GM21390 (cell line): ENCODE measurements at regions not wholly inside any gene's neighbourhood (a gene's known extent, or its start where the extent isn't known, plus 50 kb on each side); places are given as distances from the start of the nearest gene placed in this dataset.
"Not testable (repeated sequence)": the region's sequence is repeated elsewhere in the genome, so short reads cannot be mapped to it uniquely, and the experiment has no call there.

Experiments
- ATAC-seq: cut with Tn5 transposase; IDR thresholded peaks from one replicate; pipeline ENCODE4 v1.9.1; 2021; ENCODE audit not compliant: unreplicated experiment

DNA sequence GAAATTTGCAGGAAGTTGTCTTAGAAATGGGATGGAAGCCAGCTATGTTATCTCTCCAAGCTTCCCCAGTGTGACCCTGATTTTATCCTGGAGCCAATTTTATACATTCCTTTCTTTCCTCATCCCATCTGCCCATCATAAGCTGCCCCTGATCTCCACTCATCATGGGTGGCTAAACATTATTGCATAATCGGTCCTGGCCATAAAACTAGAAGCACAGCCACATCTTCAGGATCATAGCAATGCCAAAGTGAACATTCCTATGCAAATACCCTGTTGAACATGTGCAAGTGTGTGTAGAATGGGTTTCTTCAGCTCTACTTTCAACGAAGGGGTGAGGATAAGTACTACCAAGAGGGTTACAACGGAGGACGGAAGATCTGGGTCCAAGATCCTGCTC, 50.6 kb upstream of the COG2 start:
- ATAC-seq, result no peak

- no peak for ATAC-seq
Measured at GRCh38 chr1:230589951-230590350, 52.3 kb upstream of the COG2 start.

GRCh38 chr1:230588323-230588746, 53.9 kb upstream of the COG2 start:
- ATAC-seq, result no peak

GRCh38 chr1:230587061-230587460, 55.2 kb upstream of the COG2 start:
- no peak for ATAC-seq

DNA sequence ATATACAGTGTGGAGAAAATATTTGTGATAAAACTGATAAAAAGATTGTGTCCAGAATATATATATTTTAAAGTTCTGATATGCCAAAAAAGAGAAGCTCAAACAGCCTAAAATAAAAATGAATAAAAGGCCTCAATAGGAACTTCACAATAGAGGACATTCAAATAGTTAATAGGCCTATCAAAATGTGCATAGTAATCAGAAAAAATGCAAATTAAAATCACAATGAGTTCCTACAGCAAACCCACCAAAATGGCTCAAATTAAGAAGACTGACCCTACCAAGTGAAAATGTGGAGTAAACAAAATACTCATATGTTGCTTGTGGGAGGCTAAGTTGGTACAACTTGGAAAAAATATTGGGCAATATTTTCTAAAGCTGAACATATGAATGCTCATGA, 57.6 kb upstream of the COG2 start:
- no peak for ATAC-seq

DNA sequence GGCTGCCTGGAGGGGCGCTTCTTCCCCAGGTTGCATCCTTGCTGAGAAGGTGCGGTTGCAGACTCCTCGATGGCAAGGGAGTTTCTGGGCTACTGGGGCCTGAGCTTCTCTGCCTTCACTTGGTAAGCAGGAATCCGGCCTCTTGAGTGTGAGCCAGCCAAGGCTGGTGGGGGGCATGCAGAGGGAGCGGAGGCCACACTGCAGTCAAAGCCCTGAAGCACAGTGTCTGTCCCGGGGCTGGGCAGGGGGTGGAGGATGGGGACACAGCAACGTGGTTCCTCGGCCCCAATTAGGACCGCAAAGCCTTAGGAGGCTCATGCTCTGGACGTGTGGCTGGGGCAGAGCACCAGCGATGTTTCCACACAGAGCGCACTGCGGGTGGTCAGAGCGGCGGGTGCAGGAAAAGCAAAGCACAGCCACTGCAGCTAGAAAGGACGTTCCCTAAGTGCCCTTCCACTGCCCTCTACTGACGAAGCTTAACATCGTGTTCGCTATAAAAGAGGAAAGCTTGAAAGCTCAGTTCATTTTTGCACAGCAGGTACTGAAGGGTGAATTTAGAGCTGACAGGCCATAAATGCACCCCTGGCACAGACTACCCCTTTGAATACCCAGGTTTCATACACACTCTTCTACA, 60.7 kb upstream of the COG2 start:
- no peak for ATAC-seq

DNA sequence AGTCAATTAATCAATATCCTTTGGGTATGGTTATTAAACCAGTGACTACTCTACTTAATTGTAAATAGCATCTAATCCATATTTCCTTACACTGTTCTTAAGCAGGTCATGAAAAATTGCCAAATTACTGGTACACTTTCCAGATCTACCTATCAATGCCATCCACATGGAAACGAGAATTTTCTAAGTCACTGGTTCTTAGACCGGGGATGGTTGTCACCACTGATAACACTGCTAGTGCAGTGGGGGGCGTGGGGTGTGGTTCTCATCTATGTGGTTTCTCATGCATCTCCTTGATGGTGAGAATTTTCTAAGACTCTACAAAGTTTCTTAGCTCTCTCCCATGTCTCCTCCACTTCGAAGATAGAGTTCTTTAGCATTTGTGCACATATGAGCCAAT, 63.7 kb upstream of the COG2 start:
- no peak for ATAC-seq

- ATAC-seq, result no peak
Measured at GRCh38 chr1:230577537-230577936, 64.7 kb upstream of the COG2 start.

DNA sequence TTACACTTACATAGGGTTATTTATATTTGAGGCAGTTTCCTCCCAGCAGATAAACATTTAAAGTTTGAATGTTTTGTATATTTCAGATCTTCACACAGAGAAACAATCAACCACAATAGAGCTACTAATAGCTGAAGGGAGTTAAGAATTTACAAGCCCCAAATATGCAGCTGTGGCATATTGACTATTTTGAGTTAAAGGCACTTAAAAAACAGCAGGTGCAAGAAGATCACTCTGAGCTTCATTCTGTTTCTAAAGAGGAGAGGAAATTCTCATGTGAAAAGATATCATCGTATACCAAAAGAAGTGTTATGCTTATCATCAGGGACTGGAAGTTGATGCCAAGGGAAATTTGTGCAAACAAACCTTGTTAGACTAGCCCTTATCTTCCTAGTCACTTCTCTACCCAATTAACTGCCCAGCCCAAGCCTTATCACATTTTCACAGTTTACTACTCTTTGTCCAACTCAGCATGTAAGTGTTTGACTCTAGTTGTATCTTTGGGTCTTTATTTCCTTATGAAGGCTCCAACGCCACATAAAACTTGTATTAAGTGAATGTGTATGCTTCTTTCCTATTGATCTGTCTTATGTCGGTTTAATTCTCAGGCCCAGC, 66.3 kb upstream of the COG2 start:
- no peak for ATAC-seq

GRCh38 chr1:230574502-230574901, 67.8 kb upstream of the COG2 start:
- no peak for ATAC-seq

DNA sequence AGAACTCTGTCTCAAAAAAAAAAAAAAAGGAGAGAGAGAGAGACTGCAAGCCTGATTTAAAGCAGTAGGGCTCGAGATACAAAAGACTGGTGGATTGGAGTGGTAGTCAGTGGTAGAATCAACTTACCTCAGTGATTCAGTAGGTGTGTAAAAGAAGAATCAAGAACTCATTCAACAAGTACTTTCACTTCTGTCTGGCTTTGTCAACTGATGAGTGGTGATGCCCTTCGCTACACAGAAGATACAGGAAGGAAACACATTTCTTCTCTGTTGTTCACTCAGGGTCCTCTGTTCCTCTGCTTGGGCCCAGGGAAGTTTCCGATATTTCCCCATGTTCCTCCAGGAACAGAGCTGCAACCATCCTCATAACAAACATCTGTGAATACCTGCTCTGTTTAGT, 68.6 kb upstream of the COG2 start:
- no peak for ATAC-seq

GRCh38 chr1:230572121-230573105, 69.9 kb upstream of the COG2 start:
- no peak for ATAC-seq

- ATAC-seq, result no peak
Measured at GRCh38 chr1:230570724-230571360, 71.4 kb upstream of the COG2 start.

GRCh38 chr1:230569201-230569600, 73.1 kb upstream of the COG2 start:
- ATAC-seq, result no peak

DNA sequence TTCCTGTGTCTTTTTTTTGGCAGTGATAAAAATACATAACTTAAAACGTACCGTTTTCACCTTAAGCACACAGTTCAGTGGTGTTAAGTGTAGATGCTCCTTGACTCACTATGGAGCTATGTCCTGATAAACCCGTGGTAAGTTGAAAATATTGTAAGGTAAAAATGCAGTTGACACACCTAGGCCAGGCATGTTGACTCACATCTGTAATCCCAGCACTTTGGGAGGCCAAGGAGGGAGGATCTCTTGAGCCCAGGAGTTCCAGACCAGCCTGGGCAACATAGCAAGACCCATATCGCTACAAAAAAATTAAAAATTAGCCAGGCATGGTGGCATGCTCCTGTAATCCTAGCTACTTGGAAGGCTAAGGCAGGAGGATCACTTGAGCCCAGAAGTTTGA, 73.6 kb upstream of the COG2 start:
- ATAC-seq, result no peak

- no peak for ATAC-seq
Measured at GRCh38 chr1:230568008-230568407, 74.3 kb upstream of the COG2 start.

DNA sequence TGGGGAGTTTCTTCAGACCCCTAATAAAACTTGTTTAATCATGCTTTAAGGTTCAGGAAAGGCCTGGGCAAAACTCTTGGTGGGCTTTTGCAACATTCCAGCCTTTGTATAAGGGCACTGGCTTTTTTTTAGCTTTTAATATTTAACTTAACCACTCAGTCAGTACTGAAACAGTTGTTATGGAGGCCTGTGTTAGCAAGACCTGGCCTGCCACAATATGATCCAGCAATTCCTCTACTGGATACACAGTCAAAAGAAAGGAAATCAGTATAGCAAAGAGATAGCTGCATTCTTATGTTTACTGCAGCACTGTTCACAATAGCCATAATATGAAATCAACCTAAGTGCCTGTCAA, 75.1 kb upstream of the COG2 start:
- ATAC-seq, result no peak

DNA sequence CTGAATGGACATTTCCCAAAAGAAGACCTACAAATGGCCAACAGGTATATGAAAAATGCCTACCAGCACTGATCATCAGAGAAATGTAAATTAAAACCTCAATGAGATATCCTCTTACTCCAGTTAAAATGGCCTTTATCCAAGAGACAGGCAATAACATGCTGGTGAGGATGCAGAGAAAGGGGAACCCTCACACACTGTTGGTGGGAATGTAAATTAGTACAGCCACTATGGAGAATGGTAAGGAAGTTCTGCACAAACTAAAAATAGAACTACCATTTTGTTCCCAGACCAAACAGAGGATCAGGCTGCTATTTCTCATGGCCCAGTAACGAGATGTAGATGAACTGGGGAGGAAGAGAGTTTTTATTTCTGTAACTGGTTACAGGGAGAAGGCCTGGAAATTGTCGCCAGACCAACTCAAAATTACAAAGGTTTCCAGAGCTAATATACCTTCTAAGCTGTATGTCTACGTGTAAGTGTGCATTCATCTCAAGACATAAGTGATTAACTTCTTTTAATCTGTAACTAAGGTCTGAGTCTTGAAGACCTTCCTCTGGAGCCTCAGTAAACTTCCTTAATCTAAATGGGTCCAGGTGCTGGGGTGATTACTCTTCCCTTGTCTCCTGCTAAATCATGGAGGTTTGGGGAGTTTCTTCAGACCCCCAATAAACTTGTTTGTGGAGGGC, 75.6 kb upstream of the COG2 start:
- ATAC-seq, result not testable (repeated sequence)

DNA sequence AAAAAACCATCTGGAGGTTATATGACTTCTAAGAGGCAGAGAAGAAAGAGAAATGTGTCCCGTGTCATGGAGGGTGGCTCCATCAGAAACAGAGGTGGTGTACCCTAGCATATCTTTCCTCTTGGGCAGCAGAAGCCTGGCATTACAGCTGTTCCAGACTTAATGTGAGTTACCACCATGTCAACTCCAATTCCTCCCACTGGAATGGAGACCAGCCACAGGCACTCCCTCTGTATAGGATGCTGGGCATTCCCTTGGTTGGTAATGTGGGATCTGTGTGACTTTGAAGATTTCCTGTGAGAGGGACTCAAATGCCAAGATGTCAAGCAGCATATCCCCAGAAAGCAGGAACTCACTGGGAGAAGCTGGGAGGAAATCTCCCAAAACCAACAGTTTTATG, 77.1 kb upstream of the COG2 start:
- ATAC-seq, result no peak

GRCh38 chr1:230563591-230563990, 78.7 kb upstream of the COG2 start:
- ATAC-seq, result no peak

GRCh38 chr1:230561570-230561969, 80.7 kb upstream of the COG2 start:
- ATAC-seq, result no peak
